Gastroesophageal sphincter (tissue), 3 donors: ENCODE measurements at regions not wholly inside any gene's neighbourhood (a gene's known extent, or its start where the extent isn't known, plus 50 kb on each side); places are given as distances from the start of the nearest gene placed in this dataset.
"Not testable (repeated sequence)": the region's sequence is repeated elsewhere in the genome, so short reads cannot be mapped to it uniquely, and the experiment has no call there.

Experiments used
- EP300 ChIP-seq: sonication (generic); formaldehyde crosslinking; IDR thresholded peaks from one replicate; pipeline ENCODE4 v1.6.1; 2017; ENCODE audit warnings: antibody characterized with exemption, mild to moderate bottlenecking
- POLR2AphosphoS5 ChIP-seq: sonication (generic); formaldehyde crosslinking; IDR thresholded peaks from one replicate; pipeline ENCODE4 v1.6.1; 2017; ENCODE audit warnings: antibody characterized with exemption
- TF ChIP-seq, protein P1 (sequence below), 4 experiments: fragments of 200-600 bp in 2 of 4; fragments of 450-650 bp in 2 of 4; sonication (generic) in 1 of 4; IDR thresholded peaks; one replicate each; pipeline ENCODE4 v1.5.1; 2017 to 2019; ENCODE audit warnings: antibody characterized with exemption in 4 of 4, mild to moderate bottlenecking in 2 of 4, moderate library complexity in 2 of 4

DNA sequence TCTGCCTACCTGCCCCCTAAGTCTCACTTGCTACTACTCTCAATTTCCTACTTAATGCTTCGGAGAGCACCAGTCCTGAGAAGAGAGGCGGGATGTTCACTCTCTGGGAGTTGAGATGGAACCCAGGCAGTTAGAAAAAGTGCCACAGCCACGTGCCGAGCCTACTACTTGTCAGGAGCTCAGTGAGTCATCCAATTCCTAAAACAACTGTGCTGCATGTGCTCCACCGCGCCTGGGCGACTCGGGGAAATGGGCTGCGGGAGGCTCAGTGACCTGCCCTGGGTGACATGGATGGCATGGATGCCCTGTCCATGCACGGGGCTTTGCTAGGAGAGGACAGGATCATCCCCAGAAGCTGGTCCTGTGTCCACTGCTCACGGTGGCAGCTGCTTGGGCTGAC, 2884.2 kb downstream of the RPIA start:
- TF ChIP-seq POLR2AphosphoS5, EP300: not testable (repeated sequence)
- TF ChIP-seq, protein P1, sequence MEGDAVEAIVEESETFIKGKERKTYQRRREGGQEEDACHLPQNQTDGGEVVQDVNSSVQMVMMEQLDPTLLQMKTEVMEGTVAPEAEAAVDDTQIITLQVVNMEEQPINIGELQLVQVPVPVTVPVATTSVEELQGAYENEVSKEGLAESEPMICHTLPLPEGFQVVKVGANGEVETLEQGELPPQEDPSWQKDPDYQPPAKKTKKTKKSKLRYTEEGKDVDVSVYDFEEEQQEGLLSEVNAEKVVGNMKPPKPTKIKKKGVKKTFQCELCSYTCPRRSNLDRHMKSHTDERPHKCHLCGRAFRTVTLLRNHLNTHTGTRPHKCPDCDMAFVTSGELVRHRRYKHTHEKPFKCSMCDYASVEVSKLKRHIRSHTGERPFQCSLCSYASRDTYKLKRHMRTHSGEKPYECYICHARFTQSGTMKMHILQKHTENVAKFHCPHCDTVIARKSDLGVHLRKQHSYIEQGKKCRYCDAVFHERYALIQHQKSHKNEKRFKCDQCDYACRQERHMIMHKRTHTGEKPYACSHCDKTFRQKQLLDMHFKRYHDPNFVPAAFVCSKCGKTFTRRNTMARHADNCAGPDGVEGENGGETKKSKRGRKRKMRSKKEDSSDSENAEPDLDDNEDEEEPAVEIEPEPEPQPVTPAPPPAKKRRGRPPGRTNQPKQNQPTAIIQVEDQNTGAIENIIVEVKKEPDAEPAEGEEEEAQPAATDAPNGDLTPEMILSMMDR (IDR thresholded peaks at IDR 0.05) = not testable (repeated sequence)
